COLO668 (cell line): ENCODE measurements at regions not wholly inside any gene's neighbourhood (a gene's known extent, or its start where the extent isn't known, plus 50 kb on each side); places are given as distances from the start of the nearest gene placed in this dataset.
"Not testable (repeated sequence)": the region's sequence is repeated elsewhere in the genome, so short reads cannot be mapped to it uniquely, and the experiment has no call there.

ENCODE experiments used
- DNase-seq: peaks from one replicate; lab custom pipeline; 2025; ENCODE audit not compliant: unreplicated experiment; lab: John Stamatoyannopoulos, UW

DNA sequence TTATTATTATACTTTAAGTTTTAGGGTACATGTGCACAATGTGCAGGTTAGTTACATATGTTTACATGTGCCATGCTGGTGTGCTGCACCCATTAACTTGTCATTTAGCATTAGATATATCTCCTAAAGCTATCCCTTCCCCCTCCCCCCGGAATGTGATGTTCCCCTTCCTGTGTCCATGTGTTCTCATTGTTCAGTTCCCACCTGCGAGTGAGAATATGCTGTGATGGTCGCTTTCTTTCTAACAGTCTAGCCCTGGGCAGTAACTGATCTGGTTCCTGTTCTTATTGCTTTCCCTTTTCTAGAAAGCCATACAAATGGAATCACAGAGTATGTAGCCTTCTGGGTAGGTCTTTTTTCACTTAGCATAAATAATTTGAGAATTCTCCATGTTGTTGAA, 311.1 kb upstream of the CNTNAP2 start:
- not testable (repeated sequence) for DNase-seq

DNA sequence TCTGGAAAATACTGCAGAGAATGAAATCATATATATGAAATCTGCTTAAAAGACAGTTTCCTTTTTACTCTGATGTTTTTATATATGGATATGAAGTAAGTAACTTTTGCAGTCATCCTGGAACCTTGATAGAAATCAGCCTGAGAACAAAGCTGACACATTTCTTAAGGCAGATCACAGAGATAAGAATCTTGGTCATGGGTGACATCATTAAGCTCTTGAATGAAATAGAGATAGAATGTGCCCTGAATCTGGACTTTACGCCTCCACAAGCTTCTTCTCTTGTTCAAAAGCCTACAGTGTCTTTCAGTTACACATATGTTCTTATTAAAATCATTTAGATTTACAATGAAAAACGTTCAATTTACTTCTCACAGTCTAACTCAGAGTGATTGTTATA, 319.1 kb upstream of the CNTNAP2 start:
- DNase-seq: no peak

DNA sequence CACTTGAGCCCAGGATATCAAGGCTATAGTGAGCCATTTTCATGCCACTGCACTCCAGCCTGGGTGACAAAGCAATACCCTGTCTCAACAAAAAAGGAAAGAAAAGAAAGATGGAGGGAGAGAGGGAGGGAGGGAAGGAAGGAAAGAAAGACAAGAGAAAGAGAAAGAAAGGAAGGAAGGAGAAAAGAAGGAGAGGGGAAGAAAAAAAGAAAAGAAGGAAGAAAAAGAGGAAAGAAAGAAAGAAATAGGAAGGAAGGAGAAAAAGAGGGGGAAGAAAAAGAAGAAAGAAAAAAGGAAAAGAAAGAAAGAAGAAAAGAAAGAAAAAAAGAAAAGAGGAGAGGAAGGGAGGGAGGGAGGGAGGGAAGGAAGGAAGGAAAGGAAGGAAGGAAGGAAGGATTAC, 321.5 kb upstream of the CNTNAP2 start:
- DNase-seq: no peak

- no peak for DNase-seq
These were observed 331.5 kb upstream of the CNTNAP2 start for GRCh38 chr7:145784809-145785780.

DNA sequence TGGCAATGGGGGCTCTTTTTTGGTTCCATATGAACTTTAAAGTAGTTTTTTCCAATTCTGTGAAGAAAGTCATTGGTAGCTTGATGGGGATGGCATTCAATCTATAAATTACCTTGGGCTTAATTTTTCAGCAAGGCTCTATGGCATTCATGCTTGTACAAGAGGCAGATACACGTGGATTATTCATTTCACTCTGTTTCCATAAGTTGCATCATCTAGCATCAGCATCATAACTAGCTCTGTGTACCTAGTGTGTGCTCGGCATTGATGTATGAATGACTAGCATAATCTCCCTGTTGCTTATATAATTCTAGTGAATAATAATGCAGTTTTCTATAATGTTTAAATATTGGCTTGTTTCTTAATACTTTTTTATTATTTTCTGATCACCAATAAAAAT, 335.2 kb upstream of the CNTNAP2 start:
- DNase-seq: not testable (repeated sequence)

- DNase-seq: no peak
These were observed 337.5 kb upstream of the CNTNAP2 start for GRCh38 chr7:145779140-145779539.

DNA sequence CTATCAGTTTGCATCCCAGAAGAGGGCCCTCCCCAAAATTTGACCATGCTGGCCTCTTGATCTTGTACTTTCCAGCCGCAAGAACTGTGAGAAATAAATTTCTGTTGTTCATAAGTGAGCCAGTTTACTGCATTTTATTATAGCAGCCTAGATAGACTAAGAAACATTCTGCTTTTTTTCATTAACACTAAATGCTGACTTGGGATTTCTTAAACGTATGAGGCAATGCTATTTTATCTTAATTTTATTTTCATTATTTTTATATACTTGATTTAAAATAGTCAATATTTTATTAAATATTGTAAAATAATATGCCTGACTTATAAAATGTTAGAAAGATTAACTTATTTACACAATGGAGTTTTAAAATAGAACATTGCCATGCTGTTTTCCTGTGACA, 341.8 kb upstream of the CNTNAP2 start:
- no peak for DNase-seq

DNA sequence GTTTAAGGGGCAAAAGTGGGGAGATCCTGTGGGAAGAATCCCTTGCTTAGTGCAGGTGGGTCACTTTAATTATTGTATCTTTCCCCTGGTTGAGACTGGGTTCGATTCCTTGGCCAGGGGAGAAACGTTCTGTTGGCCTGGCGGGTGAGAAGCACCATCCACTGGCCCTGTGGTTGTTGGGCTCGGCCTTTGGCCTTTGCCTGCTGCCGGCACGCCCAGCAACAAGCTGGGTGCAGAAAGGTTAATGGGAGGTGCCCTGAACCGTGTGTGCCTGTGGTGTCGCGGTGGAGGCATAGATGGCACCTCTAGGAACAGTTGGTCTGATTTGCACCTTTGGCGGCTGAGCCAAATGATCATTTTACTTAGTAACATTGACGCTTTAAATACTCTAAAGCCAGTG, 363.6 kb upstream of the CNTNAP2 start:
- DNase-seq: no peak

GRCh38 chr7:145737617-145738016, 379.0 kb upstream of the CNTNAP2 start:
- DNase-seq: no peak

GRCh38 chr7:145735061-145735460, 381.5 kb upstream of the CNTNAP2 start:
- no peak for DNase-seq

GRCh38 chr7:145732521-145732920, 384.1 kb upstream of the CNTNAP2 start:
- DNase-seq: no peak

GRCh38 chr7:145729691-145730090, 386.9 kb upstream of the CNTNAP2 start:
- no peak for DNase-seq

DNA sequence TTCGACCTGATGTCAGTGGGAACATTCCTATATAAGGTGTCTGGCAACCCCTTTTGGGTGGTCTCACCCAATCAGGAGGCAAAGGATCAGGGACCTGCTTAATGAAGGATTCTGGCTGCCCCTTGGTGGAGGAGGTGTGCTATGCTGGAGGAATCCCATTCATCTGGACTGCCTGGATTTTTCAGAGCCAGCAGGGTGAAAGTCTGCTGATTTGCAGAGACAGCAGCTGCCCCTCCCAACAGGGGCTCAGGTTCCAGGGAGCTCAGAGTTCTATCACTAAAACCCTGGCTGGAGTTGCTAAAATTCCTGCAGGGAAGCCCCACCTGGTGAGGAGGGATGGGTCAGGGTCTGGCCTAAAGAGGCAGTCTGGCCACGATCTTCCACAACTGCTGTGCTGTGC, 398.5 kb upstream of the CNTNAP2 start:
- no peak for DNase-seq

GRCh38 chr7:145700488-145700887, 416.1 kb upstream of the CNTNAP2 start:
- no peak for DNase-seq

DNA sequence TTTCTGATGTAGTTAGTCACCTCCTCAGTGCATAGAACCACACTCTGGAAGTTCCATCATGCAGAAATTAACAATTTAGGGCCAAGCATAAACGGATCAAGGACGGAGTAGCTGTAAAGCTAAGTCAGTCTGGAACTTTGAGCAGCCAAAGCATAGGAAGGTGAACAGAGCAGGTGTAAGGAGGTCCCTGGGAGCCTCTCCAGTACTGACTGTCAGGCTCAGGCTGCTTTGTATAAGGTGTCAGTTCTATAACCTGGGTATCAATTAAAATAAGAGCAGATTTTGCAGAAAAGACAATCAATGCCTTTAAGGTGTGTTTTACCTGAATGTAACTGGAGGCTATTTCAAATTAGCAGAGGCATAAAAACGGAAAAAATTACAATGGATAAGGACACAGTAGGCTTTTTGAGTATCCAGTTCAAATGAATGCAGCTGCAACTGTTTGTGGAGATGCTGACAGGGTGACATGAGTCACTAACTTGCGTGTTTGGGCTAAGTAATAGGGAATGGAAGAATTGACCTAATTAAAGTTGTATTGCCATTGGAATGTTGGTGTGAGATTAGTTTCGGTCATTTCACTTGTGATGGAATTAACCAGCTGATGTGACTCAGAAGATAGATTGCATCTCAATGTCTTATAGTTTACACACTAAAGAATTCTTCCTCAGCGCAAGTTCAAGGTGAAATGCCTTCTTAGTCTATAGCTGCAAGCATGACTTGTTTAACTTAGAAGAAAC, 417.9 kb upstream of the CNTNAP2 start:
- no peak for DNase-seq

DNA sequence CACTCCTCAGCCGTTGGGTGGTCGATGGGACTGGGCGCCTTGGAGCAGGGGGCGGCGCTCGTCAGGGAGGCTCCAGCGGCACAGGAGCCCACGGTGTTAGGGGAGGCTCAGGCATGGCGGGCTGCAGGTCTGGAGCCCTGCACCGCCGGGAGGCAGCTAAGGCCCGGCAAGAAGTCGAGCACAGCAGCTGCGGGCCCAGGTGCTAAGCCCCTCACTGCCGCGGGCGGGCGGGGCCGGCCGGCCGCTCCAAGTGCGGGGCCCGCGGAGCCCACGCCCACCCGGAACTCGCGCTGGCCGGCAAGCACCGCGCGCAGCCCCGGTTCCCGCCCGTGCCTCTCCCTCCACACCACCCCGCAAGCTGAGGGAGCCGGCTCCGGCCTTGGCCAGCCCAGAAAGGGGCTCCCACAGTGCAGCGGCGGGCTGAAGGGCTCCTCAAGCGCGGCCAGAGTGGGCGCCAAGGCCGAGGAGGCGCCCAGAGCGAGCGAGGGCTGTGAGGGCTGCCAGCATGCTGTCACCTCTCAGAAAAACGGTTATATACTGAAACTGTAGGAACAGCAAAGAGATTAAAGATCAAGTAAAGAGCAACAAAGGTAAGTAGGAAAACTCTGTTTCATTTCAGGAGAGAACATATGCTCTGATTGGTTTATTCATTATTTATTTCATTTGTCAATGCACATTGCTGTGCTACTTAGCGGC, 419.0 kb upstream of the CNTNAP2 start:
- DNase-seq: not testable (repeated sequence)

GRCh38 chr7:145696071-145696470, 420.5 kb upstream of the CNTNAP2 start:
- no peak for DNase-seq

DNA sequence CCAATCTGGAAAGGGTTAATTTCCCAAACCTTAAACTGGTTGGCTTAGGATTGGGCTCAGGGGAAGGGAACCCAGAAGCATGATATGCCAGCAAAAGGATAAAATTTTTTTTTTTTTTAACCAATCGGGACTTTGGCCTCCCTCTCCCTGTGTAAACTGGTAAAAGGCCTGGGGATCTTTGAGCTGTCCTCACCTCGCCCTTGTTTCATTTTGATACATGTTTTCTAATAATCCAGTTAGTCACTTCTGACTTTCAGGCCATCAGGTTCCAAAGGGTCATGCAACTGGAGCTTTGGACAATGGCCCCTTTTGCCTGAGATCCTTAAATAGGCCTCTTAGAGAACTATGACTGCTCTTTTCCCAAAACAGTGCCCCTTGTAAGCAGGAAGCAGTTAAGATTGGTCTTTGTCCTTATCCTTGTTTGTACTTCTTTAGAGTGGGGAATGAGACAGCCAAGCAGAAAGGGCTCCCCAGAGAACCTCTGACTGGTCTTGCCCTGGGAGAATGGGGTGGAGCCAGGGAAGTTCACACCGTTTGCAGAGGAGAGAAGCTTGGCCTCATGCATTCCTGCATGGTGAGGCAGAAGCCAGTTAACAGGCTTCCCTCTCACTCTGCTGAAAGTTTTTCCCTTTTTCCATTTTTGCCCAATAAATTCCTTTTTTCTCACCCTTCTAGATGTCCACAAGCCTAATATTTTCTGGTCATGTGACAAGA, 424.2 kb upstream of the CNTNAP2 start:
- no peak for DNase-seq

DNA sequence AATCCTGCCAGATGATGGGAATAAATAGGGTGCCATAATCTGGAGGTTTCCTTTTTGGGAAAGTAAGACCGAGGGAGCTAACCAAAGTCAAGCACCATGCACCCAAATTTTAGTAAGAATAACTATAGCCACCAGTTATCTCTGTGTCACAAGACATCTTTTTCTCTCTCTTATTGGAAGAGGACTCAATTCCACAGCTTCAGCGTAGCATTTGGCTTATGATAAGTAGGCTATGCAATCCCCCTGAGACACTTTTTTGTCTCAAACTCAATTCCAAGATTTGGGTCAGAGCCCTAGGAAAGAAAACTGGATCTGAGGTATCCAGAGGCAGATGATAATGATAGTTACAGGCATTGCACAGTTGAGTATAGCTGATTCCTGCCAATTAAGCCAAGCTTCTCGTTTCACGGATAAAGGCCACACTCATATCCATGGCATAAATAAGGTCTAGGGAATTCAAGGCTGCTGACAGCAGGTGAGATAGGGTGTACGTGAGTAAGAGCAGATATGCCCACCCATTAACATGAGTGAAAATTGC, 425.2 kb upstream of the CNTNAP2 start:
- no peak for DNase-seq

DNA sequence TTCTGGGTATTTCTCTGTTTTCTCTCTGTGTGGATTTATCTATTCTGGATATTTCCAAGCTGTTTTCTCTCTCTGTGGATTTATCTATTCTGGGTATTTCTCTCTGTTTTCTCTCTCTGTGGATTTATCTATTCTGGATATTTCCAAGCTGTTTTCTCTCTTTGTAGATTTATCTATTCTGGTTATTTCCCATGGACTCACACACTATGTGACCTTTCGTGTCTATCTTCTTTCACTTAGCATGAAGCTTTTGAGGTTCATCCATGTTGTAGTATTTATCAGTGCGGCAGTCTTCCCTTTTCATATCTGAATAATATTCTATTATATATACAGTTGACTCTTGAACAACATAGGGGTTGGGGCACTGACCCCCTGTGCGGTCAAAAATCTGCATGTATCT, 435.0 kb upstream of the CNTNAP2 start:
- no peak for DNase-seq

GRCh38 chr7:145681159-145681558, 435.4 kb upstream of the CNTNAP2 start:
- DNase-seq: no peak
